Colon (tissue), 2 donors: ENCODE measurements at regions not wholly inside any gene's neighbourhood (a gene's known extent, or its start where the extent isn't known, plus 50 kb on each side); places are given as distances from the start of the nearest gene placed in this dataset.

ENCODE experiments used
- FAIRE-seq: peaks from 2 replicates; lab custom pipeline; 2012; peaks lifted over from hg19 to GRCh38; lab: Jason Lieb, UNC
- donor health status: control.
- donor health status: control.

- no peak for FAIRE-seq
These were observed 178.0 kb downstream of the PRDM2 start for GRCh38 chr1:13878021-13878420.

GRCh38 chr1:13878451-13878850, 178.5 kb downstream of the PRDM2 start:
- no peak for FAIRE-seq

DNA sequence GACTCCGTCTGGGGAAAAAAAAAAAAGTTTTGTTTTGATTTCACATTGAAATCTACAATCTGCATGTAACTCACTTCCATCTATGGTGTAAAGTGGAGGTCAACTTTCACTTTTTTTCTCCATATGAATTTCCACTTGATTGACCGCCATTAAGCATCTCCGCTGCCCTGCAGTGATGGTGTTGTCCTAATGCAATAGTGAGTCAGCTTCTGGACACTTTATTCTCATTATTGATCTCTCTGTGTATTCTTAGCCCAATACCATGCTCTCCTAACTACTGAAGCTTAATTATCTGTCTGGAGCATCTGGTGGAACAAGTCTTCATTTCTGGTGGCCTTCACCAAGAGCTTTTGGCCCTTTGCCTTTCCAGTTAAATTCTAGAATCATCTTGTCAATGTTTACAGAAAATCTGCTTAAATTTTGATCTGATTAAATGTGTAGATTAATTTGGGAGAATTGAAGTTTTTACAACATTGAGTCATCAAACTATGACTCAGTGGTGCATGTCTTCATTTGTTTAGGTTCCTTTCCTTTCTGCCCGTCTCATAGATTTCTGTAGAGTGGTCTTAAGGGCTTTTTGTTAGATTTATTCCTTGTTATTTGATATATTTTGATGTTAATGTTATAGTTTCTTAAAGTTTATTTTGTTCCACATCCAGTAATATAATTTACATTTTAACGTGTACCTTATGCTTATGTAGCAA, 181.5 kb downstream of the PRDM2 start:
- no peak for FAIRE-seq

- FAIRE-seq, result no peak
These were observed 188.5 kb downstream of the PRDM2 start for GRCh38 chr1:13888351-13888986.

DNA sequence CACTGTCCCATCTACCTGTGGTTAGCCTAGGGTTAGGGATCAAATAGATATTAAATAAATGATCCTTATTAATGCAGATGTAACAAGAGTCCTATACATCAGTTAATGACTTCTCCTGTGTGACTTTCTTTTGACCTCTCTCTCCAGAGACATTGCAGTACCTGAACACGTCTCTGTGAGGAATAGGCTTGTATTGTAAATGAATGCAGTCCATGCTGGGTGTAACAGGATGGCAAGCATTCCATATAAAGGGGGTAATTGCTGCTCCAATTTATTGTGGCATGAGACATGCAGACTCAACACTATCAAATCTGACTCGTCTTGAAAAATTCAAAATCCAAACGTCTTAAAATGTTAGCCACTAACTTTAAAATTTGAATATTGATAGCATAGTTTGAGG, 189.5 kb downstream of the PRDM2 start:
- no peak for FAIRE-seq

DNA sequence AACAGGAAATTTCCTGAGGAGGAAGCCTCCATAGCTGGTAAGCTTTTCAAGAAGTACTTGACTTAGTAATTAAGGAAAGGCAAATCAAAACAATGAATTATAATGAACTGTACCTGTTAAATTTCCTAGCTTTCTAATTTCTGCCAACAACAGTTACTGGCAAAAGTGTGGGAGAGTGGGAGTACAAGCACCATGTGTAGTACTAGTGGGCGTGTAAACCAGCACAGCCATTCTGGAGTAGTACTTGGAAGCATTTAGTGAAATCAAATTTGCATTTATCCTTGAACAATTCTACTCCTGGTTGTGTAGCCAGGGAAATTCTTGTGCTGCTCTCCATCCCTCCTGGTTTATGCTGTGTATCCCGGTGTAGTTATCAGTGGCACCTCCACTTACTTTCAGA, 190.8 kb downstream of the PRDM2 start:
- no peak for FAIRE-seq

DNA sequence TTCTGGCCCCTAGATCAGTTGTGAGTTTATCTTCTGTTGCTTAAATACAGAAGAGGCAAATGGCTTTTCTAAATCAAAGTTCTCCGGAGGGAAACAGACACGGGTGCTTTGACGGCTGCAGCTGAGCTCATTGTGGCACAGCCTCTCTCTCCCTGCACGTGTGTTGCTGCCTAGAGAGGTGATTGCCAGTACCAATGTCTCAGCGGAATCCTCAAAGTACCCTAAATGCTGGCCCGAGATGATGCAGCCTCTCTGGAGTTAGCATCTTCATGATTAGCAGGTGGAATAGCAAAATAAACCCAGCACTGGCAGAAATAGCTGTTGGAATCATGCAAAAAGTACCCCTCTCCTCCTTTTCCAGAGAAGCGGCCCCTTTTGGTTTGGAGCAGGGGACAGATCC, 192.2 kb downstream of the PRDM2 start:
- no peak for FAIRE-seq

- FAIRE-seq, result no peak
These were observed 192.8 kb downstream of the PRDM2 start for GRCh38 chr1:13892671-13893325.

GRCh38 chr1:13893409-13893821, 193.4 kb downstream of the PRDM2 start:
- no peak for FAIRE-seq

DNA sequence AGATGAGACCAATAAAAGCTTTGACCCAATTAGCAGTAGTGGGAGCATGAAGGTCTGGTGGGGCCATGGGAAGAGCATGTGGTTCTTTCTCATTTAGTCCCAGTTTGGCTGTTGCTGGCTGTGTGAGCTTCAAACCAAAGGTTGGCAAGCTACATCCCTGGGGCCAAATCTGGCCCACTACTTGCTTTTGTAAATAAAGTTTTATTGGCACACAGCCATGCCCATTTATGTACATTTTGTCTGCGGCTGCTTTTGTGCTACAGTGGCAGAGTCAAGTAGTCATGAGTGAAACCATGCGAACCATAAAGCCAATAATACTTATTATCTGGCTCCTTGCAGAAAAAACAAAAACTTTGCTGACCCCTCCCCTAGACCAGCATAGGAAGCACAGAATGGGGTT, 196.9 kb downstream of the PRDM2 start:
- FAIRE-seq, result no peak

DNA sequence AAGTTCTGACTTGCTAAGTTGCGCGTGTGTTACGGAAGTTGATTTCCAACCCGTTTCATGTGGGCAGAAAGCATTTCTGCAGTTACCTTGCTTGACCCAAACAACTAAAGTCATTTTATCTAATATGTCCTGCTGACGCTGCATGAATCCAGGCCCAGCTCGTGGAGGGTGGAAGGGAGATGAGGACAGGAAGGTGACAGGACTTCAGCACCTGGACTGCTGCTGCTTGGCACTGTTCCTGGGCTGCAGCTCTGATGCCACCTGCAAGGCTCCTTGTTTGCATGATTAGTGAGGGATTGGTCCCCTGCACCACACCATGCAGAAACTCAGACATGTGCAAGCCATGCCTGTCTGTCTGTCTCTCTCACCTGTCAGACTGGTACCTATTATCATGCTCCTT, 198.4 kb downstream of the PRDM2 start:
- no peak for FAIRE-seq

DNA sequence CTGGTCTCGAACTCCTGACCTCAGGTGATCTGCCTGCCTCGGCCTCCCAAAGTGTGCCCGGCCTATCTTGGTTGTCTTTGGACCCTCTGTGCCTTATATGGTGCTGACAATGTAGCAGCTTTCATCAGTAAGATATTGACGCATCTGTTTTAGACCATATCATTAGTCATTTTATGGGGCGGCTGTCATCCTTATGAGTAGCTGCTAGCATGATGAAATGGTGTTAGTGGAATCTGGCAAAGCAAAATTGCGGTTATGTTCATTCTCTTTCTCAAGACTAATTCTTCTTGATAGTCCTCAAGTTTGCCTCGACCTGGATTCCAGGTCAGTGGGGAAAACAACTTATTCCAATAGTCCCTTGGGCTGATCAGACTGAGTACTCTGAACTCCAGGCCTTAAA, 199.9 kb downstream of the PRDM2 start:
- FAIRE-seq, result no peak

DNA sequence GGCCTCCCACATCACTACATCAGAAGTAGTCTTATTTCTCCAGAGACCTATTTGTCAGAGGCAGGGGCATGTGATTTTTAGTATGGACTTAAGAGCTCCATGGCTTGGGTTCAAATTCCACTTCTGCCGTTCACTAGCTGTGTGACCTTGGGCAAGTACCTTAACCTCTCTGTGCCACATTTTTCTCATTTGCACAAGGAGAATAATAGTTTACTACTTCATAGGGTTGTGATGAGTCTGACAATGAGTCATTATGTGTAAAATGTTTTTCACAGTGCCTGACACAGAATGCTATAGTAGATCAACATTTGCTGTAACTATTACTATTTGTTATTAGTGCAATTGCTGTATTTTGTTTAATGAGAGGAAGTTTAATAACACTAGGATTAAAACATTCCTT, 200.6 kb downstream of the PRDM2 start:
- FAIRE-seq, result no peak

GRCh38 chr1:13901039-13901438, 201.1 kb downstream of the PRDM2 start:
- FAIRE-seq, result no peak

DNA sequence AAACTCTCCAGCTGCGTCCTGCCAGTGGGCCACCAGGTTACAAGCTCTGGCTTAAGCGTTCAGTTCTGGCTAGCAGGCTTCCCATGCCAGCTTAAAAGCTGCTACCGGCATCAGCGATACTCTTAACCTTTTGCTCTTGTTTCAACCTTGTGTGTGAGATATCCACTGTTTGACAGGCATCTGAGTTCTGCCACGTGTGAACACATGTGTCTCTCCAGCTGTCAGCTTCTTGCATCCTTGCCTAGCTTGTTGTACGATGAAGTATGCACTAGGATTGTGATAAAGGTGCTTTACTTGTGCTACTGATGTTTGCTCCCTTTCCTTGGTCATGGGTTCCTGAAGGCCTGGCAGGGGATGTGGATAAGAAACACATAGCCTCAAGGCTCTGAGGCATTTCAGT, 201.6 kb downstream of the PRDM2 start:
- no peak for FAIRE-seq

- FAIRE-seq, result no peak
These were observed 208.1 kb downstream of the PRDM2 start for GRCh38 chr1:13908128-13908527.

DNA sequence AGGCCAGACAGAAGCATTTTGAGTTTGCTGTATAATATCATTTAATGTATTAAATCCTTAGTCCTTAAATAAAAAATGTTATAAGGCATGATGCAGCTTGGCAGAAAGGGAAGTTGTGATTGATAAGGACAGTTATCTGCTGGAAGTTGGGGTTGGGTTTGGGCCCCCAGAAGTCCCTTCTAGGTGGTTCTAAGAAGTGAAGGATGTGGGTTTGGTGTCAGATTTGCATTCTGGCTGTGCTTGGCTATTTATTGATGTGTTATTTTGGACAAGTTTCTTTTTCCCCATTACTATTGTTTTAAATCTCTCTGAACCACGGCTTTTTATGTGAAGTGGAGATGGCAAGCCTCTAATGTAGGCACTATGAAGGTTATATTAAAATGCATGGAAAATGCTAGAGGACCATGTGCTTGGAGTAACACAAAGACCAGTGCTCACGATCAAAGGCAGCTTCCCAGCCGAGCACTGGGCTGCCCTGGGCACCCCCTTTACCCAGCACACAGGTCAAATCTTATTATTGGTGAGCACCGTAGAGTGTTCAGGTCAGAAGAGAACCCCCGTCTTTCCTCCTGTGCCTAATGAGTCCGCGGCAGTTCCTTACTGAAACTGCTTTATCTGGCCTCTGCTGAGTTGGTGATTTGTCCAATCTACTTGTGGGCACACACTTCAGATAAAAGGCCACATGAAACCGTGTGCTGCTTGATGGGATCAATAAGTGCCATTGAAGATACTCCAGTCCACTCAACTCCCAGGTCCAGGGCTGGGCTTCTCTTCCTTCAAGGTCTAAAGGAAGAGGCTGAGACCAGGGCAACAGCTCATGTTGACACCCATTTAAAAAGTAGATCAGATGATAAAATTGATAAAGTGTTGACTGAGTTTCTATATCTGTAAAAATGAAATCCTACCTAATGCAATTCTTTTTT, 212.0 kb downstream of the PRDM2 start:
- FAIRE-seq, result no peak

DNA sequence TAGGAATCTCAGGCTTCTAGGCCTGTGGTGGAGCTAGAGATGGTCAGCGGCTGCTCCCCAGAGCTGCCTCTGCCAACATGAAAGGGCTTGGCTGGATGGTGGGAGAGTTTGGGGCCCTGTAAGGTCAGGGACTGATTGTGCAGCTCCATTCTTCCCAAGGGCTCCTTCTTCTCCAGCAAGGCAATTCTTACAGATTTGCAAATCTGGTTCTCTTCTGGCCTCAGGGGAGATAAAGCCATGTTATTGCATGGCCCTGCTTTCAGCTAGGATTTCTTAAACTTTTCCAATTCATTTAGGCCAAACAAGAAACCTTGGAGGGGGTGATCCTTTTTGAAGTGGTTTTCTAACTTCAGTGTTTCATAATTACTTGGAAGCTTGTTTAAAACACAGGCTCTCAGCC, 213.4 kb downstream of the PRDM2 start:
- FAIRE-seq, result no peak

DNA sequence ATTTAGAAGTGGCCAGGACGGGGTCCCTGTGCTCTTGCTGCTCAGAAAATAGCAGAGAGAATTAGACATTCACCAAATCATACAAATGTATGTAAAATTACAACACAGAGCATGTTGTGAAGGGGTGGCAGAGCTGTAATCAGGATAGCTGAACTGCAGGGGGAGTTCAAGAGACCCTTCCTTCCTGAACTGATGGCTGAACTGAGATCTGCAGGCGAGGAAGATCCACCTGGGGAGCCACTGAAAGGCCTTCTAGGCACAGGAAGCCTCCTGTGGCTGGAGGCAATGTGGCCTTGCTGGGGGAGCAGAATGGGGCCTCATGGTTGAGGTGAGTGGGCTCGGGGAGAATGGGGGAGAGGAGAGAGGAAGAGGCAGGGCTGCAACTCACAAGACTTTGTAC, 216.5 kb downstream of the PRDM2 start:
- FAIRE-seq, result no peak

DNA sequence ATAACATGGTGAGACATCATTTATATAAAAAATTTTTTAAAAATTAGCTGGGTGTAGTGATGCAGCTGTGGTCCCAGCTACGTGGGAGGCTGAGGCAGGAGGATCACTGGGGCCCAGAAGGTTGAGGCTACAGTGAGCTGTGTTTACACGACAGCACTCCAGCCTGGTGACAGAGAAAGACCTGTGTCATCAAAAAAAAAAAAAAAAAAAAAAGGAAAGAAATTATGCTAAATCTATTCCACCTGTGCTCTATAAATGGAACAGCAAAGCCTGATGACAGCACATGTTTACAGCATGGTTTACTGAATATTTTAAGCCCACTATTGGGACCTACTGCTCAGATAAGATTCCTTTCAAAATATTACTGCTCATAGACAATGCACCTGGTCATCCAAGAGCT, 217.6 kb downstream of the PRDM2 start:
- no peak for FAIRE-seq

- FAIRE-seq, result no peak
These were observed 218.9 kb downstream of the PRDM2 start for GRCh38 chr1:13918862-13919261.

- FAIRE-seq, result no peak
These were observed 221.2 kb downstream of the PRDM2 start for GRCh38 chr1:13921190-13921589.
